Spinal cord (tissue), 9 donors: ENCODE measurements at regions not wholly inside any gene's neighbourhood (a gene's known extent, or its start where the extent isn't known, plus 50 kb on each side); places are given as distances from the start of the nearest gene placed in this dataset.
A peak's percentile ranks its signal among the peaks of the same experiment; 100 is the strongest.
"Not testable (repeated sequence)": the region's sequence is repeated elsewhere in the genome, so short reads cannot be mapped to it uniquely, and the experiment has no call there.

Source experiments
- DNase-seq, 6 donors: peaks; one replicate each; pipeline versions ENCODE4 v3.0.0 to v3.0.0-alpha.2; 2013 to 2015; ENCODE audit warnings: low spot score in 6 of 6, low read depth in 4 of 6
- H3K27ac ChIP-seq: one replicate; pipeline ENCODE4 v1.5.1; 2013; ENCODE audit warnings: low read depth, low read length, control low read depth
- H3K27me3 ChIP-seq: one replicate; pipeline ENCODE4 v1.6.1; 2013; ENCODE audit warnings: low read length; ENCODE audit not compliant: control insufficient read depth, insufficient read depth
- H3K36me3 ChIP-seq: one replicate; pipeline ENCODE4 v1.6.1; 2013; ENCODE audit warnings: low read length; ENCODE audit not compliant: control insufficient read depth, insufficient read depth
- H3K4me1 ChIP-seq: one replicate; pipeline ENCODE4 v1.6.1; 2013; ENCODE audit warnings: low read length; ENCODE audit not compliant: control insufficient read depth, insufficient read depth
- H3K4me3 ChIP-seq: one replicate; pipeline ENCODE4 v1.5.1; 2013; ENCODE audit warnings: low read depth, low read length, control low read depth
- H3K9me3 ChIP-seq: one replicate; pipeline ENCODE4 v1.6.1; 2013; ENCODE audit warnings: low read length; ENCODE audit not compliant: control insufficient read depth, insufficient read depth
- WGBS: methylation state at CpG from one replicate; pipeline ENCODE4 v1.1.5; 2013; ENCODE audit warnings: missing lambda C conversion rate; ENCODE audit not compliant: insufficient coverage; 5-methylcytosine and 5-hydroxymethylcytosine counted together
- donor health status: healthy.

DNA sequence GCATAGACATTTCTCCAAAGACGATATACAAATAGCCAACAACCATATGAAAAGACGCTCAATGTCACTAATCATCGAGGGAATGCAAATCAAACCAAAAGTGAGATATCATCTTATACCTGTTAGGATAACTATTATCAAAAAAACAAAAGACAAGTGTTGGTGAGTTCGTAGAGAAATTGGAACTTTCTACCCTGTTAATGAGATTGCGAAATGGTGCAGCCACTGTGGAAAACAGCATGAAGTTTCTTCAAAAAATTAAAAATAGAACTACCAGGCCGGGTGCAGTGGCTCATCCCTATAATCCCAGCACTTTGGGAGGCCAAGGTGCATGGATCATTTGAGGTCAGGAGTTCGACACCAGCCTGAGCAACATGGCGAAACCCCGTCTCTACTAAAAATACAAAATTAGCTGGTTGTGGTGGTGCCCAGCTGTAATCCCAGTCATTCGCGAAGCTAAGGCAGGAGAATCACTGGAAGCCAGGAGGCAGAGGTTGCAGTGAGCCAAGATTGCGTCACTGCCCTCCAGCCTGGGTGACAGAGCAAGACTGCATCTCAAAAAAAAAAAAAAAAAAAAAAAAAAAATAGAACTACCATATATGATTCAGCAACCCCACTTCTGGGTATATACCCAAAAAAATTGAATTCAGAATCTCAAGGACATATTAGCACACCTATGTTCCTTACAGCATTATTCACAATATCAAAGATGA, 170.0 kb upstream of the ZNF184 start:
- Histone ChIP-seq H3K36me3 (no peaks in the 10 kb centered on the region), H3K9me3 (no peaks in the 10 kb centered on the region), H3K4me1 (no peaks in the 10 kb centered on the region), H3K4me3 (no peak overlapping the region), H3K27me3 (peaks cover 2% of the 10 kb centered on the region), H3K27ac (no peak overlapping the region)
- no peak for DNase-seq
- whole genome bisulfite sequencing = 98% methylated on average over 5 of the region's 12 CpGs

DNA sequence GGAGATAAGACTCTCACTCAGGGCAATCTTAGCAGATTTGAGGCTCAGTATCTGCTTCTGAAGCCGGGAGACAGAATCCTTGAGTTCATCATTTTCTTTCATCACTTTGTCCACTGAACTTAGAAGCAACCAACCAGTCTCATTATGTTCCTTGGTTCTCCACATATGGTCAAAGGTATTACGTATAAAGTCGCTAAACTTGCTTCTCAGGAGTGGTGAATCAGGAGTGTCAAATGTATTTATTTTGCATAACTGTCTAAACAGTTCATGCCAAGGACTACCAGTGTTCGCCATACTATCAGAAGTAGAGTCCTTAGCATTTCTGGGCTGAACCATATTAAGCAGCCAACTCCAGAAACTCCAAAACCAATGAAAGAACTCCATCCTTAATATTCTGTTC, 163.0 kb upstream of the ZNF184 start:
- not testable (repeated sequence) for H3K36me3 ChIP-seq, H3K9me3 ChIP-seq, H3K4me3 ChIP-seq, DNase-seq, H3K4me1 ChIP-seq, H3K27ac ChIP-seq
- H3K27me3 ChIP-seq = peaks cover 18% of the 10 kb centered on the region
- WGBS = 60% methylated on average over 1 of the region's 4 CpGs

DNA sequence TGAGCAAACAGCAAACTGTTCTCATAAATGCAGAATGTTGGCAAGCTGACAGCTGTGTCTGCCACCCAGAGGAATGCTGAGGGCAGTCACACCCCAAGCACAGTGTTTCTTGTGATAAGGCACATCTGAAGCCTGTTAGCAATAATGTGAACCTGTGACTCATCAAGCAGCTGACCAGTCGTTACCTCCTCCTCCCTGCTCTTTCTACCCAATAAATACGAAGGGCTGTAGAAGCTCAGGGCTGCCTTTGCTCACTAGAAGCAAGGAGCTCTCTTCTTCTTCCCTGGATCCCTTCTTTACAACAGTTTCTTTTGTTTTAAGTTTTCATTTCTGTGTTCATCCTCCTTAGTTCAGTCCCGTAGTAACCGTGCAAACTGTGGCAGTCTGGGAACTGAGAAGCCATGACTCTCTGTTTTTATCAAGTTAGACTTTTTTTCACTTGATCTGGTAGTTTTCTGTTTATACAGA, 160.3 kb upstream of the ZNF184 start:
- WGBS = 74% methylated on average over 2 of the region's 4 CpGs
- DNase-seq, H3K36me3 ChIP-seq, H3K27ac ChIP-seq, H3K4me3 ChIP-seq, H3K4me1 ChIP-seq, H3K9me3 ChIP-seq: not testable (repeated sequence)
- H3K27me3 ChIP-seq = peaks cover 22% of the 10 kb centered on the region

DNA sequence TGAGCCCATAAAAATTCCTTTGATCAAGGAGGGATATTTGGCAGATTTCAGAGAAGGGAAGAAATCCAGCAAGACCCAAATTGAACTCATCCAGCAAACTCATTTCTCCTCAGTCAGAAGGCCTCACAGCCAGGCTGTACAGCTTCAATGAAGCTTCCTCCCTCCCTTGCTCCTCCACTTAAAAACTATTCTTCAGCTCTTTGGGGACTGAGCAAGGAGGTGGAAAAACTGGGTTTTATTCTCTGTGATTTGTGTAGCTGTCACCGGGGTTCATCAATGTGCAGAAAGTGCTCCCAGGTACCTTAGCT, 158.7 kb upstream of the ZNF184 start:
- DNase-seq = no peak
- Histone ChIP-seq H3K4me1 (peaks cover 6% of the 10 kb centered on the region), H3K36me3 (no peaks in the 10 kb centered on the region), H3K27me3 (peaks cover 22% of the 10 kb centered on the region), H3K9me3 (no peaks in the 10 kb centered on the region), H3K4me3 (no peak overlapping the region), H3K27ac (no peak overlapping the region)
- WGBS = 100% methylated on average over 1 of the region's 1 CpG

DNA sequence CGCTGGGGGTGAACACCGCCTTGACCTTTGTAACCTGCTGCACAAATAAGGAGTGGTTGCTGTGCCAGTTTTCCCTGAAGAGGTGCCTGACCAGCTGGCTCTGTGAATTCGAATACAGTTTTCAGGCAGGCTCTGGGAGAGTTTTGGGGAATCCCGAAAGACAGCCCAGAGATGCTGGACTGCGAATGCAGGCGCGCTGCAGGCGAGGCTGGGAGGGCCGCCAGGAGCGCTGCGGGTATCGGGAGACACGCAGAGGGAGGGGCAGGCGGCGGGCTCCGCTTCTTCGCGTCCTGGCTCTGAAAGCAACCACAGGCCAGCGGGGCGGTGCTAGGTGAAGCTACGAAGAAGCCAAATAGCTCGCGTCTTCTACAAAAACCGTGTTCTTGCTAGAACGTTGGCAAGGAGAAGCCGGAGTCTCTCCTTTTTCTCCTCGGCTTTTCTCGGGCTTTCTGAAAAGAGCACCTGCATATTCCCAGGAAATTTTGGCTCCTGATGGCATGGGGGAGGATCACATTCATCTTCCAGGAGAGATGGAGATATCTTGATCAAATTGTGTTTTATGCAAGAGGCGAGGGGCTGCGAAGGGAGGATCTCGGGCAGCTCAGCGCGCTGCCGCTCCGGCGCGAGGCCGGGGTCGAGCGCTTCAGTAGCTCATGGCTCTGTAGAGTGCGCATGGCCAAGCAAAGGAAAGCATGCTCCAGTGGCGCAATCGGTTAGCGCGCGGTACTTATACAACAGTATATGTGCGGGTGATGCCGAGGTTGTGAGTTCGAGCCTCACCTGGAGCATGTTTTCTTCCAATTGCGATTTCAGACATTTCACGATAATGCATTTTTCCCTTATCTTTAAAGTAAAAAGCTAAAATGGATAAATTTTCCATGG, 158.1 kb upstream of the ZNF184 start:
- H3K9me3 ChIP-seq = no peaks in the 10 kb centered on the region
- H3K4me1 ChIP-seq = peaks cover 6% of the 10 kb centered on the region
- no peaks in the 10 kb centered on the region for H3K36me3 ChIP-seq
- DNase-seq = peak; percentile 59 to 96 (median 62)
- no peak overlapping the region for H3K27ac ChIP-seq
- H3K4me3 ChIP-seq = peak overlapping the region; percentile 46
- H3K27me3 ChIP-seq = peaks cover 20% of the 10 kb centered on the region
- WGBS = 1% methylated on average over 47 of the region's 51 CpGs

DNA sequence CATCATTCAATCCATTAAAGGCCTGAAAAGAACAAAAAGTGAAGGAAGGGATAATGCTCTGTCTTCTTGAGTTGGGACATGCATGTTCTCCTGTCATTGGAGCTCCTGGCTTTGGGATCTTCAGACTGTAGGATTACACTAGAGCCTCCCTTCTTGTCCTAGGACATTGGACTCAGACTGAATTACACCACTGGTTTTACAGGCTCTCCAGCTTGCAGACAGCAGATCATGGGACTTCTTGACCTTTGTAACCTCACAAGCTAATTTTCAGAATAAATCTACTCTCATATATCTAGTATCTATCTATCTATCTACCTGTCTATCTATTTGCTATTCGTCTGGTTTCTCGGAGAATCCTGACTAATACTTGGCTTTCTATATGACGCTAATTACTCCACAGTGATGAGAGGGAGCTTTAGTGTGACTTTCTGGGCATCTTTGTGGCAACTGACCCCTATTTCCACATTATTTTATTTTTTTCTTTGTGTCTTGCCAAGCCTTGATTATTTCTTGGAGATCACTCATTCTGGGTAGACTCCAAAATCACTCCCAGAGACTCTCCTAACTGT, 151.9 kb upstream of the ZNF184 start:
- no peak overlapping the region for H3K4me3 ChIP-seq
- no peaks in the 10 kb centered on the region for H3K36me3 ChIP-seq
- no peaks in the 10 kb centered on the region for H3K4me1 ChIP-seq
- no peaks in the 10 kb centered on the region for H3K27me3 ChIP-seq
- no peak overlapping the region for H3K27ac ChIP-seq
- no peak for DNase-seq
- no peaks in the 10 kb centered on the region for H3K9me3 ChIP-seq
- no CpG with 5 or more reads among the region's 3 CpGs for WGBS

DNA sequence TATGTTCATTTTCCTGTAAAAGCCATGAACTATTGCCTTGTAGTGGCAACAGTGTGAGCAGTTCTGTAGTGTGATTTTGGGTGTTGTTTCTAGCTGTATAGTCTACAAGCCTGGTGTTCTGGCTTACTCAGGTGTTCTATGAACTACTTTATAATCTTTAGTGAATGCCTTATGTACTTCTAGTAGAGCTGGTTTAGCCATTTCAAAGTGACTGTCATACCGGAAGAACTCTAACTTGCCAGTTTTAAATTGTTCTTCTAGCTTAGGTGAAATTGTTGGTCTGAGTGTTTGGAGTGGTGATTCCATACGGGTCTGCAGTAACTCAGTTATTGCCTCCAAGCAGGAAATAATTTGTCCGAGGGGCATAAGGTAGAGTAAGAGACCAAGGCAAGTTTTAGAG, 150.2 kb upstream of the ZNF184 start:
- H3K27ac ChIP-seq = no peak overlapping the region
- H3K9me3 ChIP-seq = no peaks in the 10 kb centered on the region
- 94% methylated on average over 3 of the region's 3 CpGs for WGBS
- H3K4me1 ChIP-seq = peaks cover 4% of the 10 kb centered on the region
- no peak overlapping the region for H3K4me3 ChIP-seq
- DNase-seq = no peak
- no peaks in the 10 kb centered on the region for H3K36me3 ChIP-seq
- H3K27me3 ChIP-seq = peaks cover 9% of the 10 kb centered on the region

DNA sequence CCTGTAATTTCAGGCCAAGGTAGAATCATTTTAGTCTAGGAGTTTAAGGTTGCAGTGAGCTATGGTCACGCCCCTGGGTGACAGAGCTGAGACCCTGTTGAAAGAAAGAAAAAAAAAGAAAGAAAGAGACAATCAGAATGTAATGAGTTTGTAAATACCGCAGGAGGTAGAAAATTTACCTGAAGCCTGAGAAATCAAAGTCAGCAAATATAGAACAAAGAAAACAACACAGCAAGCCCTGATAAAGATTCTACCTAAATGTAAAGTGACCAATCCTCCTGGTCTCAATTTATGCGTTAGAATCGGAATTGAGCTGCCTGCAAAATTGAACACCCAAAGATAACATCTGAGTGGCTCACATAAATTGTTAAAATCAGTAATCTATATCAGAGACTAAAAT, 146.5 kb upstream of the ZNF184 start:
- peaks cover 29% of the 10 kb centered on the region for H3K27me3 ChIP-seq
- peaks cover 9% of the 10 kb centered on the region for H3K4me1 ChIP-seq
- H3K27ac ChIP-seq = no peak overlapping the region
- DNase-seq = no peak
- no peaks in the 10 kb centered on the region for H3K9me3 ChIP-seq
- WGBS = 90% methylated on average over 2 of the region's 4 CpGs
- H3K36me3 ChIP-seq = no peaks in the 10 kb centered on the region
- H3K4me3 ChIP-seq = no peak overlapping the region

DNA sequence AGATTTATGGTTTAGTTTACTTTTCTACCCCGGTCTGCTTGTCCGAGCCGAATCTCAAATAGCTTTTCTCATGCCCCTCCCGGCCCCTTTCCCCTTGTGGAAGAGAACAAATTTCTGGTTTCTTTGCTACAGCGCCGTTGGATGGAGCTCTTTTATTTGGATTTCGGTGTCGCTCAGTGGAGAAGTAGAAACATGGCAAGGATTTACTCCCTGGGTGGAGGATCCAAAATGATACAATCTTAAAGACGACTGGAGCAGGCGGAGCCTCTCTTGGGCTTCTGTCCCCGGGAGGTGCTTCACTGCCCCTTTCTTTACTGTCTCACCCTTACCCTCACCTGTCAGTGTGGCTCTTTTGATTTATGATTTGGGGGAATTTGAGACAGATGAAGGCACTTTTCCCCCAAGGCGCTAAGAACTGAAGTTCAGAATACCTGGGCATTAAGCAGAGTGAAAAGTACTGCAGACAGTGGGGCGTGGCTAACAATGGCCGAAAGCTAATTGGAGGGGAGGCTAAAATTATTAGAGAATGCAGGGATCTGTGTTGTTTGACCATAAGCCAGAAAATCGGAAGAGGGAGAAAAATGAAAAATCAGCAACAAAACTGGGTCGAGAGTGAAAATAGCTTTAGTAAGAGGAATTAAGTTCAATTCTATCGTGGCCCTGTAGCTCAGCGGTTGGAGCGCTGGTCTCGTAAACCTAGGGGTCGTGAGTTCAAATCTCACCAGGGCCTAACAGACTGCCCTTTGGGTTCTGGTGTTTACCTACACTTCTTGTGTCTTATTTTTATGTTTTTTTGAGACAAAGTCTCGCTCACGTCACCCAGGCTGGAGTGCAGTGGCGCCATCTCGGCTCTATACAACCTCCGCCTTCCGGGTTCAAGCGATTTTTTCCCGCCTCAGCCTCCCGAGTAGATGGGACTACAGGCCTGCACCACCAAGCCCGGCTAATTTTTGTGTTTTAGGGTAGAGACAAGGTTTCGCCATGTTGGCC, 145.1 kb upstream of the ZNF184 start:
- no peak overlapping the region for H3K27ac ChIP-seq
- 35% methylated on average over 23 of the region's 32 CpGs for WGBS
- no peaks in the 10 kb centered on the region for H3K36me3 ChIP-seq
- peaks cover 29% of the 10 kb centered on the region for H3K27me3 ChIP-seq
- DNase-seq = peak in 2 of 6 donors; percentile 44 to 72
- peak overlapping the region; percentile 46 for H3K4me3 ChIP-seq
- peaks cover 9% of the 10 kb centered on the region for H3K4me1 ChIP-seq
- H3K9me3 ChIP-seq = no peaks in the 10 kb centered on the region
